ENCODE measurements at regions not wholly inside any gene's neighbourhood (a gene's known extent, or its start where the extent isn't known, plus 50 kb on each side); places are given as distances from the start of the nearest gene placed in this dataset.

- TF ChIP-seq EZH2 (IDR thresholded peaks at IDR 0.05) (no peak), POLR2AphosphoS5 (IDR thresholded peaks at IDR 0.05; ENCODE audit: borderline replicate concordance, low read depth, low read length) (no peak)
These were observed 189.0 kb upstream of the BLID start for GRCh38 chr11:122304973-122305372.

All from SK-N-MC (cell line).